Ishikawa (cell line): ENCODE measurements at regions not wholly inside any gene's neighbourhood (a gene's known extent, or its start where the extent isn't known, plus 50 kb on each side); places are given as distances from the start of the nearest gene placed in this dataset.

ENCODE experiments used
- EP300 ChIP-seq: IDR thresholded peaks from 2 replicates; pipeline ENCODE4 v1.6.1; 2012; ENCODE audit warnings: borderline replicate concordance
- TF ChIP-seq, protein P1 (sequence below): IDR thresholded peaks from 2 replicates; pipeline ENCODE4 v1.6.1; 2012

DNA sequence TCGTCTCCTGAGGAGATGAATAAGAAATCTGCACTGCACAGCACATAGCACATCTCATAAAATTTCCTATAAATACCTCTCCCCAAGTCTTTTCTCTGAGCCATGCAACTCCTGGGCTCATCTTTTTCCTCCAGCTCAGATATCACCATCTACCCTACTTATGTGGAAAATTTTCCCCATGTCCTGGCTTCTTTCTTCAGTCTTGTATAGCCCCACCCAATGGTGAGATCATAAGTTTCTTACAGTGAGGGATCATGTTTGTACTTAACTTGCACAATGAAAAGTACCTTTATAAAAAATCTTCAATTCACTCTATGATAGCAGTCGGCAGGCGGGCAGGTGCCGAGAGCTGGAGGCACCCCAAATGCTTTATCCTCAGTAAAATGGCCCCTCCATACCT, 198.6 kb upstream of the S100G start:
- no peak for TF ChIP-seq EP300
- TF ChIP-seq, protein P1, sequence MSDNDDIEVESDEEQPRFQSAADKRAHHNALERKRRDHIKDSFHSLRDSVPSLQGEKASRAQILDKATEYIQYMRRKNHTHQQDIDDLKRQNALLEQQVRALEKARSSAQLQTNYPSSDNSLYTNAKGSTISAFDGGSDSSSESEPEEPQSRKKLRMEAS, result no peak
